Lower lobe of right lung (tissue), 2 donors: ENCODE measurements at regions not wholly inside any gene's neighbourhood (a gene's known extent, or its start where the extent isn't known, plus 50 kb on each side); places are given as distances from the start of the nearest gene placed in this dataset.
A peak's percentile ranks its signal among the peaks of the same experiment; 100 is the strongest.

Experiments used
- ATAC-seq, 2 donors: fragments of 200-7000 bp; cut with Tn5 transposase; one replicate each; pipeline ENCODE4 v1.9.1; 2020 to 2022; ENCODE audit warnings: mild to moderate bottlenecking in 2 of 2, moderate library complexity in 2 of 2
- DNase-seq: peaks from one replicate; pipeline ENCODE4 v3.0.0-alpha.2; 2020
- H3K27ac ChIP-seq: fragments of 200-600 bp; one replicate; pipeline ENCODE4 v1.8.0; 2022
- H3K27me3 ChIP-seq: fragments of 200-600 bp; one replicate; pipeline ENCODE4 v1.8.0; 2022; ENCODE audit warnings: low read depth
- H3K36me3 ChIP-seq: fragments of 200-600 bp; one replicate; pipeline ENCODE4 v1.8.0; 2022; ENCODE audit warnings: mild to moderate bottlenecking
- H3K4me1 ChIP-seq: fragments of 200-600 bp; one replicate; pipeline ENCODE4 v1.8.0; 2022
- H3K4me3 ChIP-seq: fragments of 200-600 bp; one replicate; pipeline ENCODE4 v1.8.0; 2022; ENCODE audit warnings: mild to moderate bottlenecking
- H3K9me3 ChIP-seq: fragments of 200-600 bp; one replicate; pipeline ENCODE4 v1.8.0; 2022
- intact Hi-C: fragments of 100-400 bp; cut with DNase I; formaldehyde crosslinking; loops from one replicate; pipeline ENCODE4 v1.11.0; 2022
- TF ChIP-seq, protein P1 (sequence below): fragments of 200-600 bp; IDR thresholded peaks from one replicate; pipeline ENCODE4 v1.8.0; 2022; ENCODE audit warnings: antibody characterized with exemption, mild to moderate bottlenecking
- donor health status: DM: no; HTN: yes; CAD: no; lungs with severe emphysema.

DNA sequence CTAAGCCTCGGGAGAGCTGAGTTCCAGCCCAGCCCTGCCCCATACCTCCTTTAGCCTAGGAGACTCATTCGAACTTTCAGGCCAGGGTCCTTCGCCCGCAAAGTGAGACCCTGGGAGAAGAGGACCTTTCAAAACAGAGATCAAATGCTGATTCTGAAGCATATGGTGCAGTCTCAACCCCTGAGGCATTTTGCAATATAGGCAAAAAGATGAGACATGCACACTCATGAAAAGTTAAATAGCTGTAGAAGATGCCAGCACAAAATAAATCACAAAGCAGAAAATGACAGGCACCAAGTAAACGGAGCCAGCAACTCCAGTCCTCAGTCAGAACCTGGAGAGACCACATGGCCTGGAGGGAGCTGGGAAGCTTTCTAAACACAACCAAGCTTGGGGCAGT is 542.7 kb upstream of the RAB6C start:
- intact Hi-C loops: no loop called here
- H3K4me3 ChIP-seq: no peak overlapping the region

DNA sequence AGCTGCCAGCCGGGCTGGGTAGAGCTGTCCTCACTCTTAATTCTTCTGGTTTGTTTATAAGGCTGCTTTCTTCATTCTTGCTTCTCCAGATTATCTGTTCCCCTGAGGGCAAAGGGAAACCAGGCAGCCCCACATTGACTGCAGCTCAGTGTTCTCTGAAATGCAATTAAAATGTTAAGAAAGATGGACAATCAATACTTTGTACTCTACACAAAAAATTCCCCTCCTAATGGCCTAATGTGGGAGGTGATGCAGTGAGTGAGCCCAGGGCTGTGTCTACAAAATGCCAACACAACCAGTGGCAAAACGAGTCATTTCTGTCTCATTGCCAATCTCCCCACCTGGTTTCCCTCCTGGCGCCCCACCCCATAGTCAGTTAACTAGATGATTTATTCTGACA is 541.7 kb upstream of the RAB6C start:
- Histone ChIP-seq H3K27me3 (no peaks in the 10 kb centered on the region), H3K9me3 (no peaks in the 10 kb centered on the region), H3K36me3 (no peaks in the 10 kb centered on the region), H3K27ac (no peak overlapping the region), H3K4me1 (no peaks in the 10 kb centered on the region), H3K4me3 (no peak overlapping the region)
- DNase-seq (no peak), ATAC-seq (no peak)
- TF ChIP-seq, protein P1, sequence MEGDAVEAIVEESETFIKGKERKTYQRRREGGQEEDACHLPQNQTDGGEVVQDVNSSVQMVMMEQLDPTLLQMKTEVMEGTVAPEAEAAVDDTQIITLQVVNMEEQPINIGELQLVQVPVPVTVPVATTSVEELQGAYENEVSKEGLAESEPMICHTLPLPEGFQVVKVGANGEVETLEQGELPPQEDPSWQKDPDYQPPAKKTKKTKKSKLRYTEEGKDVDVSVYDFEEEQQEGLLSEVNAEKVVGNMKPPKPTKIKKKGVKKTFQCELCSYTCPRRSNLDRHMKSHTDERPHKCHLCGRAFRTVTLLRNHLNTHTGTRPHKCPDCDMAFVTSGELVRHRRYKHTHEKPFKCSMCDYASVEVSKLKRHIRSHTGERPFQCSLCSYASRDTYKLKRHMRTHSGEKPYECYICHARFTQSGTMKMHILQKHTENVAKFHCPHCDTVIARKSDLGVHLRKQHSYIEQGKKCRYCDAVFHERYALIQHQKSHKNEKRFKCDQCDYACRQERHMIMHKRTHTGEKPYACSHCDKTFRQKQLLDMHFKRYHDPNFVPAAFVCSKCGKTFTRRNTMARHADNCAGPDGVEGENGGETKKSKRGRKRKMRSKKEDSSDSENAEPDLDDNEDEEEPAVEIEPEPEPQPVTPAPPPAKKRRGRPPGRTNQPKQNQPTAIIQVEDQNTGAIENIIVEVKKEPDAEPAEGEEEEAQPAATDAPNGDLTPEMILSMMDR: no peak
- intact Hi-C loops: no loop called here

More for the DNA sequence above, 542.7 kb upstream of the RAB6C start:
- H3K27me3 ChIP-seq: no peaks in the 10 kb centered on the region
- no peaks in the 10 kb centered on the region for H3K36me3 ChIP-seq
- ATAC-seq: no peak
- H3K4me1 ChIP-seq: no peaks in the 10 kb centered on the region
- H3K9me3 ChIP-seq: no peaks in the 10 kb centered on the region
- DNase-seq: no peak
- no peak overlapping the region for H3K27ac ChIP-seq
- TF ChIP-seq, protein P1: no peak

DNA sequence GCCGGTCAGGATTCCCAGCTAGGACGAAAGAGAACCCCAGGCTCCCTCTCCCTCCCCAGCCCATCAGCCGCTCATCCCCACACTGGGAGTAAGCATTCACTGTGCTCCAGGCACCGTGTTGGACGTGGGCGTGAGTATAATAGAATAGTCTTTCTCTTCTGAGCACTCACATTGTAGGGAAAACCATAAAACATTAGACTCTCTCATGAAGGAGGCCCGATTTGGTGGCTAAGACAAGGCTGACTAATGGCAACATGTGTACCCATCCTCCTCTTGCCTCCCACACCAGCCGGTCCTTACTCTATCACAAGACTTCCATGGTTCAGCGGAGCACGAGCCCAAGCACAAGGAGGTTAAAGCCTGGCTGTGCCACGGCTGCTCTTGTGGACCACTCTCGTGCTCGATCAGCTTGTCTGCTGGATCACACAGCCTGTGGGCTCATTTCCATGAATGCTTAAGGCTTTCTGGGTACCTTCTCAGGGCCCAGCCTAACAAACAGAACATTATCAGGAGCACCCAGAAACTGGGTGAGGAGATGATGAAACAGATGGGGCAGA is 540.9 kb upstream of the RAB6C start:
- TF ChIP-seq, protein P1: no peak
- H3K9me3 ChIP-seq: no peaks in the 10 kb centered on the region
- H3K27ac ChIP-seq: no peak overlapping the region
- ATAC-seq (no peak), DNase-seq (no peak)
- intact Hi-C loops: no loop called here
- no peaks in the 10 kb centered on the region for H3K27me3 ChIP-seq
- H3K4me3 ChIP-seq: no peak overlapping the region
- H3K4me1 ChIP-seq: no peaks in the 10 kb centered on the region
- H3K36me3 ChIP-seq: no peaks in the 10 kb centered on the region

DNA sequence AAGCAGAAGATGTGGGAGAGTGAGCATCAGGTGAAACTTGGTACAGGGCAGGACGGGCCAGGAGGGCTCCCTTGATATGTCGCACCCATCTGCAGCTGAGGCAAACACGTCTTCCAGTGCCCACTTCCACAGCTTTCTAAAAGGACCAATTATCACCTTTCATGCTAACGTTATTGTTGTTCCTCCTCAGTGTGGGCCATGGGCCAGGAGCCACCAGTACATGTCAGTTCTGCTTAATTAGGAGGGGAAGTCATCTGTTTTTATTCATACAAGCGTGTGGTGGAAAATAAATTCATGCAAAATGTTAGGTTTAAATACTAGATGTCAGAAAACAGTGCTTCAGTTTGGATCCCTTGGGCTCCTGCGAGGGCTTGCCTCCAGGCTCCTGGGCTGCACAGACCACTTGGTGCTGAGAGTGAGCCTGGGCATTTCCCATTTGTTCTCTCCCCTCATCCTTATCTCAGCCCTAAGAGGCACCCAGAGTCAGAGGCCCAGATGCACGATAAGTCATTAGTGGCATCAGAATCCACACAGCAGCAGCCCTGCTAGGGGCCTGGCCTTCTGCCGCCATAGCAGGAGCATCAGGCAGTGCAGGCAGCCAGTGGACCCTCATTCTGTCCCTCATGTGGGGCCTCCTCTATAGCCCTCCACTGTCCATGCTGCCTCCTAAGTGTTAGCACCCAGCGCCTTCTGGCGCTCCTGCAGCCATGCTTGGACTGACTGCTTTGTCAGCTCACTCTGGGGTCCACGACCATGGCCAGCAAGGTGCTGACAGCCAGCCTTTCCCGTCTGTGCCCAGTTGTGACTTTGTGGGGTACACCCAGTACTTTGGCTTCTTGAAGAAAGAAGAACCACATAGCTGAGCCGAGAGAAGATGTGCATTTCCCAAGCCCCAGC is 539.8 kb upstream of the RAB6C start:
- Histone ChIP-seq H3K9me3 (no peaks in the 10 kb centered on the region), H3K4me1 (no peaks in the 10 kb centered on the region), H3K27me3 (no peaks in the 10 kb centered on the region), H3K36me3 (no peaks in the 10 kb centered on the region), H3K4me3 (no peak overlapping the region), H3K27ac (no peak overlapping the region)
- peak in 1 of 2 donors; percentile 28 for ATAC-seq
- DNase-seq: no peak
- intact Hi-C loops: no loop called here
- TF ChIP-seq, protein P1: no peak

DNA sequence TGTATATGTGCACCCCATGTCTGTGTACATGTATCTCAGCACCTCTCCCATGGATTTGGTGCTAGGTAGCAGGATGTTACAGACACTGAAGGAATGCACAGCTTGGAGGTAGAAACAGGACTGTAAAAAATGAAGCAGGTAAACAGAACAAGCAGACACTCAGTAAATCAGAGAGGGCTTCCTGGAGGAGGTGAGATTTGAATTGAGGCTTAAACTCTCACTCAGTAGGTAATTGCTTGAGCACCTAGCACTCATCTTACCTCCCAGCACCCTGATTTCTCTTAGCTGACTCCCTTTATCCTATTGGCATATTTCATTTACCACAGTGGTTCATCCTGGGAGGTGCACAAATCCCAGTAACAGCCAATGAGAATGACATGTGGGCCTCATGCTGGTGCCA is 537.9 kb upstream of the RAB6C start:
- no peaks in the 10 kb centered on the region for H3K4me1 ChIP-seq
- H3K36me3 ChIP-seq: no peaks in the 10 kb centered on the region
- TF ChIP-seq, protein P1: no peak
- H3K9me3 ChIP-seq: no peaks in the 10 kb centered on the region
- no peak for ATAC-seq
- H3K4me3 ChIP-seq: no peak overlapping the region
- no peaks in the 10 kb centered on the region for H3K27me3 ChIP-seq
- intact Hi-C loops: no loop called here
- no peak overlapping the region for H3K27ac ChIP-seq
- DNase-seq: no peak
